T-cell (primary cell): ENCODE measurements at regions not wholly inside any gene's neighbourhood (a gene's known extent, or its start where the extent isn't known, plus 50 kb on each side); places are given as distances from the start of the nearest gene placed in this dataset.

Source experiments
- ATAC-seq, 4 experiments: fragments of 200-7000 bp in 3 of 4; fragments of 150-1000 bp in 1 of 4; cut with Tn5 transposase; replicated peaks in 1 of 4; 1 replicate in 3 of 4; 2 replicates in 1 of 4; pipeline ENCODE4 v1.10.0; 2021; ENCODE audit warnings: moderate library complexity in 3 of 4, mild to moderate bottlenecking in 2 of 4, moderate number of reproducible peaks in 1 of 4
- CTCF ChIA-PET, 2 donors: fragments of 300-600 bp; sonication (Branson Sonifier 250); formaldehyde crosslinking; loops; one replicate each; lab custom pipeline; 2022; ENCODE audit warnings: antibody characterized with exemption in 2 of 2; lab: Charles Lee
- POLR2A ChIA-PET, 2 donors: fragments of 300-600 bp; sonication (Branson Sonifier 250); formaldehyde crosslinking; loops; one replicate each; lab custom pipeline; 2022; ENCODE audit warnings: antibody characterized with exemption in 2 of 2; lab: Charles Lee
- DNase-seq, 35 experiments: peaks; one replicate each; pipeline versions ENCODE4 v3.0.0 to v3.0.0-alpha.2; 2013 to 2023
- H3K27ac ChIP-seq: one replicate; pipeline ENCODE4 v1.5.1; 2013; ENCODE audit warnings: low read length
- H3K27me3 ChIP-seq, 2 experiments: replicated peaks in 1 of 2; 1 replicate in 1 of 2; 2 replicates in 1 of 2; pipeline versions ENCODE4 v1.6.1 to v1.7.0; 2013; ENCODE audit warnings: low read length in 1 of 2, mixed read lengths in 1 of 2; ENCODE audit not compliant: control insufficient read depth in 2 of 2, insufficient read depth in 2 of 2; ENCODE audit errors: extremely low read depth in 1 of 2
- H3K36me3 ChIP-seq, 2 donors: 1 replicate in 1 of 2; 2 replicates in 1 of 2; pipeline versions ENCODE4 v1.6.1 to v1.7.0; 2013; ENCODE audit warnings: low read length in 1 of 2; ENCODE audit not compliant: control insufficient read depth in 2 of 2, insufficient read depth in 1 of 2; ENCODE audit errors: extremely low read depth in 1 of 2
- H3K4me1 ChIP-seq, 2 experiments: 1 replicate in 1 of 2; 2 replicates in 1 of 2; pipeline versions ENCODE4 v1.6.1 to v1.7.0; 2013; ENCODE audit warnings: low read length in 2 of 2, mixed read lengths in 1 of 2; ENCODE audit not compliant: insufficient read depth in 2 of 2, control insufficient read depth in 1 of 2; ENCODE audit errors: extremely low read depth in 1 of 2
- H3K4me3 ChIP-seq, 2 donors: 1 replicate in 1 of 2; 2 replicates in 1 of 2; pipeline versions ENCODE4 v1.5.1 to v1.7.0; 2013; ENCODE audit warnings: mild to moderate bottlenecking in 2 of 2, low read length in 1 of 2, moderate library complexity in 1 of 2; ENCODE audit not compliant: control insufficient read depth in 1 of 2; ENCODE audit errors: extremely low read depth in 1 of 2
- H3K9me3 ChIP-seq: 2 replicates; pipeline ENCODE4 v1.7.0; 2013
- H3K27ac Mint-ChIP-seq, 2 donors: one replicate each; pipeline ENCODE4 v1.8.0; 2020 to 2021; ENCODE audit warnings: mild to moderate bottlenecking in 2 of 2, mixed read lengths in 2 of 2
- H3K27me3 Mint-ChIP-seq, 2 donors: one replicate each; pipeline ENCODE4 v1.8.0; 2021 to 2022; ENCODE audit warnings: mixed read lengths in 2 of 2
- H3K36me3 Mint-ChIP-seq: one replicate; pipeline ENCODE4 v1.8.0; 2021; ENCODE audit warnings: mixed read lengths
- H3K4me1 Mint-ChIP-seq, 3 donors: one replicate each; pipeline ENCODE4 v1.8.0; 2020 to 2022; ENCODE audit warnings: mixed read lengths in 3 of 3, mild to moderate bottlenecking in 1 of 3
- H3K4me3 Mint-ChIP-seq, 3 donors: one replicate each; pipeline ENCODE4 v1.8.0; 2020 to 2022; ENCODE audit warnings: mild to moderate bottlenecking in 3 of 3, mixed read lengths in 3 of 3, moderate library complexity in 3 of 3
- H3K9me3 Mint-ChIP-seq, 3 donors: one replicate each; pipeline ENCODE4 v1.8.0; 2020 to 2022; ENCODE audit warnings: mixed read lengths in 3 of 3
- WGBS: methylation state at CpG from one replicate; pipeline ENCODE4 v1.1.5; 2013; ENCODE audit warnings: missing lambda C conversion rate; ENCODE audit not compliant: insufficient coverage; 5-methylcytosine and 5-hydroxymethylcytosine counted together

- no peak overlapping the region for H3K27ac ChIP-seq
Measured at GRCh38 chr12:126667339-126667738, 1599.6 kb upstream of the TMEM132C start.

GRCh38 chr12:126668538-126668937, 1598.4 kb upstream of the TMEM132C start:
- no peak for ATAC-seq
- no peaks in the 10 kb centered on the region for H3K4me1 ChIP-seq
- no peak overlapping the region for H3K4me3 Mint-ChIP-seq
- H3K27ac ChIP-seq: no peak overlapping the region
- WGBS: 60% methylated on average over 1 of the region's 1 CpG
- H3K36me3 Mint-ChIP-seq: no peaks in the 10 kb centered on the region
- H3K36me3 ChIP-seq: no peaks in the 10 kb centered on the region
- peaks cover 0 to 9% (median 4%) of the 10 kb centered on the region in 3 donors for H3K9me3 Mint-ChIP-seq
- ChIA-PET CTCF (no interaction called here), POLR2A (no interaction called here)
- no peak for DNase-seq
- no peaks in the 10 kb centered on the region for H3K9me3 ChIP-seq
- H3K27ac Mint-ChIP-seq: no peak overlapping the region
- H3K27me3 Mint-ChIP-seq: no peaks in the 10 kb centered on the region
- peaks cover 0 to 3% of the 10 kb centered on the region in 2 experiments for H3K27me3 ChIP-seq
- H3K4me1 Mint-ChIP-seq: no peaks in the 10 kb centered on the region
- no peak overlapping the region for H3K4me3 ChIP-seq

More at GRCh38 chr12:126667339-126667738, 1599.6 kb upstream of the TMEM132C start:
- Mint-ChIP-seq H3K4me3 (no peak overlapping the region), H3K36me3 (no peaks in the 10 kb centered on the region), H3K27me3 (no peaks in the 10 kb centered on the region), H3K4me1 (no peaks in the 10 kb centered on the region), H3K9me3 (peaks cover 7 to 10% (median 10%) of the 10 kb centered on the region in 3 donors), H3K27ac (no peak overlapping the region)
- H3K4me1 ChIP-seq: no peaks in the 10 kb centered on the region
- H3K4me3 ChIP-seq: no peak overlapping the region
- 86% methylated on average over 3 of the region's 4 CpGs for WGBS
- CTCF ChIA-PET: no interaction called here
- ATAC-seq: no peak
- H3K9me3 ChIP-seq: no peaks in the 10 kb centered on the region
- H3K36me3 ChIP-seq: no peaks in the 10 kb centered on the region
- peaks cover 0 to 3% of the 10 kb centered on the region in 2 experiments for H3K27me3 ChIP-seq
- no peak for DNase-seq
- POLR2A ChIA-PET: no interaction called here

DNA sequence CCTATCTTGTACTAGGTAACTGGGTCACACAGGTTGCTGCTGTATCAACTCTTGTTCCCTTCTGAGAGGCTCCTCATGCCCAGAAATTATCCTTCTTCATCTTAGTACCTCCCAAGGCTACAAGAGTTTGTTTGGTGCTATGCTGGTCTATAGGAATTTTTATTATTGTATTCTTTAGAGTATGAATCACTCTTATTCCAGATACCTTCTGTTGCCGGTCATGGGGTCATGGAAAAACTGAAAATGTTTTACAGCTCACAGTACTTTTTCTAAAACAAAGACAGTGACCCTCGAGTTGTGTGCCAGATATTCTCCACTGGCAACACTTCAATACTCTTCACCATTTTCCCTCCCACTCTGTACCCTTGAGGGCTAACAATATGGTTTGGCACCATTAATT, 1598.0 kb upstream of the TMEM132C start:
- Histone ChIP-seq H3K27ac (no peak overlapping the region), H3K36me3 (no peaks in the 10 kb centered on the region), H3K9me3 (no peaks in the 10 kb centered on the region), H3K27me3 (peaks cover 0 to 3% of the 10 kb centered on the region in 2 experiments), H3K4me3 (no peak overlapping the region), H3K4me1 (no peaks in the 10 kb centered on the region)
- no peaks in the 10 kb centered on the region for H3K27me3 Mint-ChIP-seq
- no peak overlapping the region for H3K27ac Mint-ChIP-seq
- ChIA-PET POLR2A (no interaction called here), CTCF (no interaction called here)
- H3K4me3 Mint-ChIP-seq: no peak overlapping the region
- H3K4me1 Mint-ChIP-seq: no peaks in the 10 kb centered on the region
- 60% methylated on average over 1 of the region's 2 CpGs for WGBS
- ATAC-seq (no peak), DNase-seq (no peak)
- peaks cover 0 to 9% (median 4%) of the 10 kb centered on the region in 3 donors for H3K9me3 Mint-ChIP-seq
- H3K36me3 Mint-ChIP-seq: no peaks in the 10 kb centered on the region

GRCh38 chr12:126676434-126676833, 1590.5 kb upstream of the TMEM132C start:
- DNase-seq (no peak), ATAC-seq (no peak)
- Mint-ChIP-seq H3K9me3 (peaks cover 4 to 7% (median 7%) of the 10 kb centered on the region in 3 donors), H3K27me3 (no peaks in the 10 kb centered on the region), H3K4me3 (no peak overlapping the region), H3K36me3 (no peaks in the 10 kb centered on the region), H3K27ac (no peak overlapping the region), H3K4me1 (no peaks in the 10 kb centered on the region)
- ChIA-PET POLR2A (no interaction called here), CTCF (no interaction called here)
- no peaks in the 10 kb centered on the region for H3K27me3 ChIP-seq
- no peaks in the 10 kb centered on the region for H3K4me1 ChIP-seq
- no peaks in the 10 kb centered on the region for H3K9me3 ChIP-seq
- no peak overlapping the region for H3K4me3 ChIP-seq
- H3K27ac ChIP-seq: no peak overlapping the region
- H3K36me3 ChIP-seq: no peaks in the 10 kb centered on the region

DNA sequence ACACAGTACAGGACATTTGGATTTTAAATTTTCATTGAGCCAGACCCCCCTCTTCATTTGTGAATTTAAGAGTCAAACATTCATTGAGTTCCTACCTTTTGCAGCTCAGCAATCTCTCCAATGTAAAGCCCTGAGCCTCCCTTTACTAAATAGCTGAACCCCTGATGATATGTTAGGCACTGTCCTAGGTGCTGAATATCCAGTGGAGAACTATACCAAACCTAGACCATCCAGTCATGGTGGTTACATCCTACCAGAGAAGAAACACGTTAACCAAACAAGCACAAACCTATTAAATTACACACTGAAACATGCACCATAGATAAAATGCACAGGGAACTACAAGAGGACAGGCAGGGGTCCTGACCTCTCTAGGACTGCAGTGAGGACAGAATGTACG, 1585.3 kb upstream of the TMEM132C start:
- H3K36me3 ChIP-seq: no peaks in the 10 kb centered on the region
- H3K9me3 ChIP-seq: no peaks in the 10 kb centered on the region
- H3K27me3 ChIP-seq: no peaks in the 10 kb centered on the region
- no peaks in the 10 kb centered on the region for H3K4me1 ChIP-seq
- 17% methylated on average over 2 of the region's 2 CpGs for whole genome bisulfite sequencing
- H3K27ac Mint-ChIP-seq: no peak overlapping the region
- ChIA-PET POLR2A (no interaction called here), CTCF (no interaction called here)
- no peak overlapping the region for H3K4me3 Mint-ChIP-seq
- peaks cover 9 to 13% (median 10%) of the 10 kb centered on the region in 3 donors for H3K9me3 Mint-ChIP-seq
- H3K27ac ChIP-seq: no peak overlapping the region
- DNase-seq (no peak), ATAC-seq (no peak)
- no peak overlapping the region for H3K4me3 ChIP-seq
- H3K4me1 Mint-ChIP-seq: no peaks in the 10 kb centered on the region
- H3K27me3 Mint-ChIP-seq: no peaks in the 10 kb centered on the region
- H3K36me3 Mint-ChIP-seq: no peaks in the 10 kb centered on the region

DNA sequence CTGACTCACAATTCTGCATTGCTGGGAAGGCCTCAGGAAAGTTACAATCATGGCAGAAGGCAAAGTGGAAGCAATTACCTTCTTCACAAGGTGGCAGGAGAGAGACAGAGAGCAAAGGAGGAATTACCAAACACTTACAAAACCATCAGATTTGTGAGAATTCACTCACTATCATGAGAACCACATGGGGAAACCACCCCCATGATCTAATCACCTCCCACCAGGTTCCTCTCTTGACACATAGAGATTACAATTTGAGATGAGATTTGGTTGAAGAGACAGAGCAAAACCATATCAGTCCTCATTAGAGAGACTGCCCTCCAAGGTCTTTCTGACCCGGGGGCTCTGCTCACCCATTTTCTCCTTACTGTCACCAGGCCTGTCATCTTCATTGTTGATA, 1582.3 kb upstream of the TMEM132C start:
- WGBS: no CpG with 5 or more reads among the region's 1 CpG
- no peak overlapping the region for H3K27ac ChIP-seq
- DNase-seq: no peak
- H3K27me3 Mint-ChIP-seq: no peaks in the 10 kb centered on the region
- no peaks in the 10 kb centered on the region for H3K4me1 ChIP-seq
- ChIA-PET CTCF (no interaction called here), POLR2A (no interaction called here)
- H3K27me3 ChIP-seq: peaks cover 0 to 2% of the 10 kb centered on the region in 2 experiments
- H3K4me3 ChIP-seq: no peak overlapping the region
- no peaks in the 10 kb centered on the region for H3K36me3 Mint-ChIP-seq
- H3K36me3 ChIP-seq: no peaks in the 10 kb centered on the region
- ATAC-seq: no peak
- H3K4me1 Mint-ChIP-seq: no peaks in the 10 kb centered on the region
- no peaks in the 10 kb centered on the region for H3K9me3 ChIP-seq
- peaks cover 7 to 10% (median 7%) of the 10 kb centered on the region in 3 donors for H3K9me3 Mint-ChIP-seq
- no peak overlapping the region for H3K4me3 Mint-ChIP-seq
- H3K27ac Mint-ChIP-seq: no peak overlapping the region

DNA sequence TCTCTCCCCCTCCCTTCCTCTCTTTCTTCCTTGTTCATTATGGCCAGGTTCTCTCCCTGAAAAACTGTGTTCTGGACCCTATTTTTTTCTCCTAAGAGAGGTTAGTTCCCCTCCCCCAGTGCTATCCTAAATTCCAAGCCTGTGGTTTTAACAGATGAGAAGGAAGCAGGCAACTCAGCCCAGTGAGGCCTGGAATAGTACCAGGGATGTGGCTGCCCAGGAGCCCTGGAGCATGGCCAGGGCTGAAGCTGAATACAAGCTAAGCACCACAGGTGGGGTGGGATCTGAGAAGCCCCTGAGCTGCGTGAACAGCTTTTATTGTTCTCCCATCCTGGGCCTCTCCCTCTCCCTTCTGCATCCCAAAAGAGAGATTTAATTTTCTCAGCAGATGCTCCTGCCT, 1581.3 kb upstream of the TMEM132C start:
- H3K36me3 ChIP-seq: no peaks in the 10 kb centered on the region
- Mint-ChIP-seq H3K9me3 (peaks cover 7 to 10% (median 7%) of the 10 kb centered on the region in 3 donors), H3K27ac (no peak overlapping the region), H3K27me3 (no peaks in the 10 kb centered on the region), H3K4me1 (no peaks in the 10 kb centered on the region), H3K4me3 (no peak overlapping the region), H3K36me3 (no peaks in the 10 kb centered on the region)
- peaks cover 0 to 2% of the 10 kb centered on the region in 2 experiments for H3K27me3 ChIP-seq
- no peaks in the 10 kb centered on the region for H3K4me1 ChIP-seq
- H3K4me3 ChIP-seq: no peak overlapping the region
- H3K27ac ChIP-seq: no peak overlapping the region
- ChIA-PET POLR2A (interaction anchor here in 1 of 2 donors (0.5 kb wide), 1 partner anchor 694 kb away, joined by 4 read pairs; no protein-coding TSS in a partner anchor), CTCF (no interaction called here)
- no peak for ATAC-seq
- no CpG with 5 or more reads among the region's 1 CpG for WGBS
- H3K9me3 ChIP-seq: no peaks in the 10 kb centered on the region
- DNase-seq: no peak
